Parathyroid adenoma (tissue), 2 donors: ENCODE measurements at regions not wholly inside any gene's neighbourhood (a gene's known extent, or its start where the extent isn't known, plus 50 kb on each side); places are given as distances from the start of the nearest gene placed in this dataset.
"Not testable (repeated sequence)": the region's sequence is repeated elsewhere in the genome, so short reads cannot be mapped to it uniquely, and the experiment has no call there.

Experiments used
- H2AFZ ChIP-seq: fragments of 300-600 bp; sonication (generic); one replicate; pipeline ENCODE4 v1.7.0; 2017; ENCODE audit warnings: antibody characterized with exemption, mild to moderate bottlenecking
- H3K27ac ChIP-seq: fragments of 300-600 bp; sonication (generic); one replicate; pipeline ENCODE4 v1.7.0; 2017
- H3K27me3 ChIP-seq: fragments of 300-600 bp; sonication (generic); one replicate; pipeline ENCODE4 v1.7.0; 2017; ENCODE audit warnings: low read length; ENCODE audit not compliant: control insufficient read depth, insufficient read depth
- H3K36me3 ChIP-seq: fragments of 300-600 bp; sonication (generic); one replicate; pipeline ENCODE4 v1.7.0; 2017; ENCODE audit warnings: low read length; ENCODE audit not compliant: control insufficient read depth, insufficient read depth
- H3K4me1 ChIP-seq: fragments of 300-600 bp; sonication (generic); one replicate; pipeline ENCODE4 v1.7.0; 2017; ENCODE audit warnings: control low read depth
- H3K4me2 ChIP-seq: fragments of 300-600 bp; sonication (generic); one replicate; pipeline ENCODE4 v1.7.0; 2017; ENCODE audit warnings: low read length
- H3K4me3 ChIP-seq: fragments of 300-600 bp; sonication (generic); one replicate; pipeline ENCODE4 v1.7.0; 2017; ENCODE audit warnings: low read depth, low read length
- H3K79me2 ChIP-seq: fragments of 300-600 bp; sonication (generic); one replicate; pipeline ENCODE4 v1.7.0; 2017; ENCODE audit warnings: control low read depth
- H3K9ac ChIP-seq: fragments of 300-600 bp; sonication (generic); one replicate; pipeline ENCODE4 v1.7.0; 2017; ENCODE audit warnings: mild to moderate bottlenecking
- H3K9me3 ChIP-seq: fragments of 300-600 bp; sonication (generic); one replicate; pipeline ENCODE4 v1.7.0; 2017; ENCODE audit warnings: low read length; ENCODE audit not compliant: control insufficient read depth
- donor health status: primary hyperparathyroidism.

GRCh38 chr20:30297878-30298595, 959.4 kb upstream of the DEFB115 start:
- H3K27ac ChIP-seq, H3K79me2 ChIP-seq, H3K9me3 ChIP-seq, H3K27me3 ChIP-seq, H3K4me3 ChIP-seq, H3K4me2 ChIP-seq, H3K36me3 ChIP-seq, H3K9ac ChIP-seq, H2AFZ ChIP-seq, H3K4me1 ChIP-seq: not testable (repeated sequence)

- not testable (repeated sequence) for H3K4me3 ChIP-seq, H3K9me3 ChIP-seq, H3K36me3 ChIP-seq, H2AFZ ChIP-seq, H3K27me3 ChIP-seq, H3K79me2 ChIP-seq, H3K4me2 ChIP-seq, H3K27ac ChIP-seq, H3K4me1 ChIP-seq, H3K9ac ChIP-seq
These were observed 957.2 kb upstream of the DEFB115 start for GRCh38 chr20:30300220-30300642.

- H3K27me3 ChIP-seq, H3K4me1 ChIP-seq, H3K9ac ChIP-seq, H2AFZ ChIP-seq, H3K4me3 ChIP-seq, H3K4me2 ChIP-seq, H3K36me3 ChIP-seq, H3K27ac ChIP-seq, H3K79me2 ChIP-seq, H3K9me3 ChIP-seq: not testable (repeated sequence)
These were observed 954.7 kb upstream of the DEFB115 start for GRCh38 chr20:30302786-30303185.

GRCh38 chr20:30309938-30310337, 947.5 kb upstream of the DEFB115 start:
- not testable (repeated sequence) for H3K4me3 ChIP-seq, H3K9ac ChIP-seq, H3K9me3 ChIP-seq, H3K79me2 ChIP-seq, H3K36me3 ChIP-seq, H3K4me1 ChIP-seq, H3K27me3 ChIP-seq, H3K27ac ChIP-seq, H3K4me2 ChIP-seq, H2AFZ ChIP-seq

- H3K9me3 ChIP-seq, H2AFZ ChIP-seq, H3K36me3 ChIP-seq, H3K79me2 ChIP-seq, H3K27ac ChIP-seq, H3K4me3 ChIP-seq, H3K4me1 ChIP-seq, H3K27me3 ChIP-seq, H3K9ac ChIP-seq, H3K4me2 ChIP-seq: not testable (repeated sequence)
These were observed 947.1 kb upstream of the DEFB115 start for GRCh38 chr20:30310385-30310784.

GRCh38 chr20:30312220-30312619, 945.2 kb upstream of the DEFB115 start:
- H3K27ac ChIP-seq, H3K27me3 ChIP-seq, H2AFZ ChIP-seq, H3K4me1 ChIP-seq, H3K9ac ChIP-seq, H3K9me3 ChIP-seq, H3K4me2 ChIP-seq, H3K79me2 ChIP-seq, H3K4me3 ChIP-seq, H3K36me3 ChIP-seq: not testable (repeated sequence)

GRCh38 chr20:30313660-30314059, 943.8 kb upstream of the DEFB115 start:
- not testable (repeated sequence) for H3K36me3 ChIP-seq, H2AFZ ChIP-seq, H3K9ac ChIP-seq, H3K4me3 ChIP-seq, H3K9me3 ChIP-seq, H3K79me2 ChIP-seq, H3K4me1 ChIP-seq, H3K27ac ChIP-seq, H3K27me3 ChIP-seq, H3K4me2 ChIP-seq

- not testable (repeated sequence) for H3K9me3 ChIP-seq, H3K4me1 ChIP-seq, H2AFZ ChIP-seq, H3K79me2 ChIP-seq, H3K36me3 ChIP-seq, H3K9ac ChIP-seq, H3K27ac ChIP-seq, H3K4me3 ChIP-seq, H3K27me3 ChIP-seq, H3K4me2 ChIP-seq
These were observed 941.4 kb upstream of the DEFB115 start for GRCh38 chr20:30316063-30316462.

- not testable (repeated sequence) for H2AFZ ChIP-seq, H3K36me3 ChIP-seq, H3K9ac ChIP-seq, H3K27ac ChIP-seq, H3K4me1 ChIP-seq, H3K4me3 ChIP-seq, H3K79me2 ChIP-seq, H3K27me3 ChIP-seq, H3K4me2 ChIP-seq, H3K9me3 ChIP-seq
These were observed 940.7 kb upstream of the DEFB115 start for GRCh38 chr20:30316532-30317299.

GRCh38 chr20:30333744-30334143, 923.7 kb upstream of the DEFB115 start:
- not testable (repeated sequence) for H3K27ac ChIP-seq, H3K79me2 ChIP-seq, H3K9me3 ChIP-seq, H3K4me2 ChIP-seq, H2AFZ ChIP-seq, H3K4me1 ChIP-seq, H3K9ac ChIP-seq, H3K4me3 ChIP-seq, H3K27me3 ChIP-seq, H3K36me3 ChIP-seq

GRCh38 chr20:30337556-30337955, 919.9 kb upstream of the DEFB115 start:
- H3K79me2 ChIP-seq, H3K27ac ChIP-seq, H3K4me1 ChIP-seq, H3K4me3 ChIP-seq, H3K9ac ChIP-seq, H2AFZ ChIP-seq, H3K36me3 ChIP-seq, H3K4me2 ChIP-seq, H3K9me3 ChIP-seq, H3K27me3 ChIP-seq: not testable (repeated sequence)
